ENCODE measurements at regions not wholly inside any gene's neighbourhood (a gene's known extent, or its start where the extent isn't known, plus 50 kb on each side); places are given as distances from the start of the nearest gene placed in this dataset.
A peak's percentile ranks its signal among the peaks of the same experiment; 100 is the strongest.
"Not testable (repeated sequence)": the region's sequence is repeated elsewhere in the genome, so short reads cannot be mapped to it uniquely, and the experiment has no call there.

DNA sequence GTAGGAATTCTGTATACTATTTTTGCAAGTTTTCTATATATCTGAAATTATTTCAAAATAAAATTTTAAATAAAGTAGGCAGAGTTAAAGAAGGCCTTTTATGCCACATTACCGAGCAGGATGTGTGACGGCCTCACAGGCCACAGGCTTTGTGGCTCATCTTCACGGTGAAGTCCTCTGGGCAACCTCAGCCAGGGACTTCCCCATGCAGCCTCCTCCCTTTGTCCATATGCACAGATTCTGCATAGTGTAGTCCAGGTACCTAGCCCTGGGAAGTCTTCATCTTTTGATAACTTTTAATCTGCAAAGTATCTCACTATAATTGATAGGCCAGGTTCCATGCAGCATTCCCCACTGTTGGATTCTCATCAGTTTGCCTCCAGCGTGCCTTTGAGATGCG, 62.8 kb downstream of the ARHGAP11B start:
- H3K27me3 Mint-ChIP-seq, H3K4me3 Mint-ChIP-seq, H3K4me1 Mint-ChIP-seq, H3K9me3 Mint-ChIP-seq, H3K36me3 Mint-ChIP-seq, DNase-seq, H3K27ac Mint-ChIP-seq: not testable (repeated sequence)

DNA sequence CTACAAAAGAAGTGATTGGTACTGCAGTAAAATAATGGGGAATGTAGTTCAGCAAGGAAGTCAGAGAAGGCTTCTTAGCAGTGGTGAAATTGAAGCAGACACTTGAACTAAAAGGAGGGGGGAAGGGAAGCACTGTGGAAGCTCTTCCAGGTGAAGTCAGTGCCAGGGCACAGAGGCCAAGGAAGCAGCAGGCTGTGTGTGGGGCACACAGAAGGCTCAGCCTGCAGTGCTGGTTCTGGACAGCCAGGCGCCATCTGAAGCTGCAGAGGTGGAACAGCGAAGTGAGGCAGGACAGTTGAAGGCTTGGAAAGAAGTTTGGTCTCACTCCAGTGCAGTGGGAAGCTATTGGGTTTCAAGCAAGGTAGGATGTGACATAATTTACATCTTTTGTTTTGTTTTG, 64.2 kb downstream of the ARHGAP11B start:
- not testable (repeated sequence) for H3K4me1 Mint-ChIP-seq, H3K27me3 Mint-ChIP-seq, DNase-seq, H3K27ac Mint-ChIP-seq, H3K36me3 Mint-ChIP-seq, H3K4me3 Mint-ChIP-seq, H3K9me3 Mint-ChIP-seq

DNA sequence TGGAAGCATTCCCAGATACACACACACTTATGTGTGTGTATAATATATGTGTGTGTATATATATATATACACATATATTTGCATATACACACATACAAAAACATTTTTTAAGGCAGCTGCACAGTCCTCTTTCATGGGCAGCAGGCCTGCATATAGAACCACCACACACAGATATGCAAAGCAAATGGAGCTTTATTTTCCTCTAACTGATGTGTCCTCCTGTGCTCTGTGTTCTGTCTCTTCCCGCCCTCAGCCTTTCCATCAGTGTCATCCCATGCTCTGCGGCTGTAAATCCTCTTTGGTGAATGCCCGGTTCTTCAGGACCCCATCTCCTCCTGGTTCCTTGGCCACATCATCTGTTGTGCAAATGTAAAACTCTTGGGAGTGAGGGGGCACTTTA, 69.9 kb downstream of the ARHGAP11B start:
- not testable (repeated sequence) for H3K4me3 Mint-ChIP-seq, H3K27ac Mint-ChIP-seq, H3K9me3 Mint-ChIP-seq, H3K36me3 Mint-ChIP-seq, H3K4me1 Mint-ChIP-seq, H3K27me3 Mint-ChIP-seq, DNase-seq

DNA sequence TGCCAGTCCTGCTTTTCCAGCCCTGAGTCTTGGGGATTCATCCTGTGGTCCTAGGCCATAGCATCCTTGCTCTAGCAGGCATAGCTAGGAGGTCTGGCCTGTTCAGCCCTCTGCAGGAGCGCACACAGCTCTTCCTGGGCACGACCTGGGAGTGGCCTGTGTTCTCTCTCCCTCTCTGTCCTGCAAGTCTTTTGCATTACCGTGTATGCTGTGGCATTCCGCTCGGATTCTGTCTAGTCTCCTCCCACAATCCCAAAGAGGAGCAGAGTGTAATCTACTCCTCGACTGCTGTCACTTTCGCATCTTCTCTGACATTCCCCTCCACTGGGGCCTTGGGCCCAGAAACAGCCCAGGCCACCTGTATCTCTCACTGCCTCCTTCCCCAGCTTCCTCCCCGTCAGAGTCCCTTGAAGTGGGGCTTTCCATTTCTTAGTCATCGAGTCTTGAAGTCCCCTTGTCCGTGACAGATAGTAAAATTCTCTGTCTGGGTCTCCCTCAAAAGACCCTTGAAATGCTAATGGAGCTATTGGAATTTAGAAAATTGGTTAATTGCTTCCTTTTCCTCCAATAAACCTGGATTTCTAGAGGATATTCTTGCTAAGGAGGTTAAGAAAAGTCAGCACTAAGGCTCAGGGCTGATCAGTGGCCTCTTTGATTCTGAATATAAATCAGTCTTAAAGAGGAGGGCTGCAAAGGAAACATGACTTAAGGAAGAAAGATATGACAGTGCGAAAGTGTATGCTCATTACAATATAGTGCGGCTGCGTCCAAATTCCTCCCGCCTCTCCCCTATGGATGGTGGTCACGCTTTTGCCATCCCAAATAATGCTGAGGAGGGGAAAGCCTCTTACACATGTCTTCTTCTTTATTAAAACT, 70.7 kb downstream of the ARHGAP11B start:
- H3K4me1 Mint-ChIP-seq, H3K27me3 Mint-ChIP-seq, H3K36me3 Mint-ChIP-seq, DNase-seq, H3K9me3 Mint-ChIP-seq, H3K4me3 Mint-ChIP-seq: not testable (repeated sequence)
- peak overlapping the region; percentile 73 for H3K27ac Mint-ChIP-seq

DNA sequence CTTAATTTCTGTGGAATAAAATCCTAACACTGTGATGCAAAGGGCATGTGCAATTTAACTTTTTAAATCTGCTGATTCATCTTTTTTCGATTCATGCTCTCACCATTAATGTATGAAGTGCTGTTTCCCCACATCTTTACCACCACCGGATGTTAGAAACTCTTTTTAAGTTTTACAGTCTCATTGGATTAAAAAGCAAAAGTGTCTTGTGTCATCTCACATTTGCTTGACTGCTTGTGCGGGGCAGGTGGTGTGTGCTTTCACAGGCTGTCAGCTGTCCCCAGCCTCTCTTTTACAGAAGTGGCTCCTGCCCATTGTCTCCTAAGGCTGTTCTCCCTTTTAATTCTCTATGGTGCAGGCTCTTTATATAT, 71.4 kb downstream of the ARHGAP11B start:
- H3K4me1 Mint-ChIP-seq, H3K9me3 Mint-ChIP-seq, H3K27ac Mint-ChIP-seq, H3K36me3 Mint-ChIP-seq, H3K27me3 Mint-ChIP-seq, DNase-seq, H3K4me3 Mint-ChIP-seq: not testable (repeated sequence)

DNA sequence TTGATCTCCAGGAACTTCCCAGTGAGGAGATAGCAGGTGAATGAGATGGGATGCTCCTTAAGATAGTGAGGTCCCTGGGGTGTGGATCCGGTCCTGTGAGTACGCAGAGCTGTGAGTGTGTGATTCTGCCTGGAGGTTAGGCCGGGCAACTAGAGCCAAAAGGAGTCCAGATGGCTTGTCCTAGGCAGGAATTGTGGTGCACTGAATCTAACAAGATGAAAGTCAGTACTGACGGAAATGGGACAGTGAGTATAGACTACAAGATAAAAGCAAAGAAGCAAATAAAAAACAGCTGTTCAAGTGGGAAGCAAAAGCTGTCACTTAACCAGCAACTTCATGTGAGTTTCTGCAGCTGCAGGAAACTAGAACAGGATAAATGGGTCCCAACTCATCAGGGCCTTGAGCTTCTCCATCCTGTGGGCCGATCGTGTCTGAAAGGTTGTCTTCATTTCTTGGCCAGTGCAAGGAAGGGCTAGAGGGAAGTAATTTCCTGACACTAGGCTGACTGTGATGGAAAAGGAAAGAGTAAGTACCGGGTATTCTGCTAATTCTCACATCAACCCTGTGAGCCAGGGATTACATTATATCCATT, 74.2 kb downstream of the ARHGAP11B start:
- H3K36me3 Mint-ChIP-seq, DNase-seq, H3K27me3 Mint-ChIP-seq, H3K4me3 Mint-ChIP-seq, H3K27ac Mint-ChIP-seq, H3K4me1 Mint-ChIP-seq, H3K9me3 Mint-ChIP-seq: not testable (repeated sequence)

DNA sequence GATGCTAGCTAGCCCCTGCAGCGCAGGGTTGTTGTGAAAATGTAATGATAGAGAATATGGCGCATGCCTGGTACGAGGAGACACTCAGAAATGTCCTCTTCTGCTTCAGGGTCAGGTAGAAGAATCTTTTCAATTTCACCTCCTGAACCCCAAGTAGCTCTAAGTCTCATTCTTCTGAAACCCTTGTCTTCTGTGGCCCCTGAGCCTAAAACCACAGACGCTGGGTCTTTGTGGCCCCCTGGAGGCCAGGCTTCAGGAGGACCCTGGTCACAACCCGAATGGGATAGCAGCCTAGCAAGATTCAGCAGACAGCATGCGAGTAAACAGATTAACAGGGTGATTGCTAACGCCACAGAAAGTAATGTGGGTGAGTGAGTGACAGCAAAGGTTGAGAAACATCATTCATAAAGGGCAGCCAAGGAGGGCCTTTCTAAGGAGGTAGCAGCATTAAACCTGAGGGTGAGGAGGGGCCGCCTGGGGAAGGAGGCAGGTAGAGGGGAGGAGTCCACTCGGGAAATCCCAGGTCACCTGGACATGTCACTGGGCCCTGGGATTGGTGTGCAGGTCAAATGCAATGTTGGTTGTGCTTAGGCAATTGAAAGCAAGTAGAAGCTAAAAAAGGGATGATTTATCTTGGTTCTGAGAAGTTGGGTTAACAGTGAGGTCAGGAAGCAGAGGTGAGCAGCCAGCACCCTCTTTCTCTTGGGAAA, 82.2 kb downstream of the ARHGAP11B start:
- not testable (repeated sequence) for H3K4me3 Mint-ChIP-seq, H3K27ac Mint-ChIP-seq, H3K9me3 Mint-ChIP-seq, H3K4me1 Mint-ChIP-seq, H3K36me3 Mint-ChIP-seq, DNase-seq, H3K27me3 Mint-ChIP-seq

DNA sequence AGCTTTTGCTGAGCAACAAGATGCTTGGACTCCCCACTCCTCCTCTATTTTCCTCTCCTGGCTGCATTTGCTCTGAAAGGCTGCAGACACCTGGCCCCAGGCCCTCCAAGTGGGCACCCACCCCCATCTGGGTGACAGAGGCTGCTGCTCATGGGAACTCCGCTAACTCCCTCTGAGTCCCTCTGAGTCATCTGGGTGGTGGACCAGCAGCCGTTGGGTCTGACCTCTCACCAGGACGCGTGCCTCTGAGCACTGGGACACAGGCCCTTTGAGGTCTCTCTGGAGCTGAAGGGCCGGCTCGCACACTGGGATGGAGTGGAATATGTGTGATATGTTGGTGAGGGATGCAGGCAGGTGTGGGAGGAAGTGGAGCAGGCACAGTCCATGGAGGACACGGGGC, 82.9 kb downstream of the ARHGAP11B start:
- H3K9me3 Mint-ChIP-seq, DNase-seq, H3K27ac Mint-ChIP-seq, H3K4me1 Mint-ChIP-seq, H3K27me3 Mint-ChIP-seq, H3K36me3 Mint-ChIP-seq, H3K4me3 Mint-ChIP-seq: not testable (repeated sequence)

DNA sequence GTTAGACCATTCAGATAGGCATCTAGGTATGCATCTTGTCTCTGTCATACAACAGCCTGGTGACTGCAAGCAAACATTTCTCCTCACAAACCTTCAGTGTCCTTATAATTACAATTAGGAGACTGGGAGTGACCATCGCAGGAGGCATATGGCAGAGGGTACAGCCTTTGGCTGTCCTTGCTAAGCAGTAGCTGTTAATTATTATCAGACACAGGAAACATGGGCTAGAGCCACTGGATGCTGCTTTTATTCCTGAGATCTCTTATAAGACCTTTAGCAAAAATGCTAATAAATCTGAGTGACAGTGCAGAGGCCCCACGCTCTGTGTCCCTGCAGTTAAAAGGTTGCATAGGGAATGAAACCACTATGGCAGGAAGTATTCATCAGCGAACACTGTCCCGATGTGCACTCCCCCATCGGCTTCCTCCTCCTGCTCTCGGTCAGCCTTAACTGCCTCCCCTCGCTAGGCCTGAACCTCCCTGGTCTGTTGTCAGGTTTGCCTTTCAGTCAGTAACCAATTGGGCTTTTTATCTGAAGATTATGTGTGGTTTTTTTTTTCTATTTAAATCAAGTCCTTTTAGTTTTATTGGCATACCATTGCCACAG, 92.2 kb downstream of the ARHGAP11B start:
- peaks cover 30% of the 10 kb centered on the region for H3K36me3 Mint-ChIP-seq
- H3K4me3 Mint-ChIP-seq, H3K27ac Mint-ChIP-seq, H3K27me3 Mint-ChIP-seq, H3K4me1 Mint-ChIP-seq, H3K9me3 Mint-ChIP-seq, DNase-seq: not testable (repeated sequence)

DNA sequence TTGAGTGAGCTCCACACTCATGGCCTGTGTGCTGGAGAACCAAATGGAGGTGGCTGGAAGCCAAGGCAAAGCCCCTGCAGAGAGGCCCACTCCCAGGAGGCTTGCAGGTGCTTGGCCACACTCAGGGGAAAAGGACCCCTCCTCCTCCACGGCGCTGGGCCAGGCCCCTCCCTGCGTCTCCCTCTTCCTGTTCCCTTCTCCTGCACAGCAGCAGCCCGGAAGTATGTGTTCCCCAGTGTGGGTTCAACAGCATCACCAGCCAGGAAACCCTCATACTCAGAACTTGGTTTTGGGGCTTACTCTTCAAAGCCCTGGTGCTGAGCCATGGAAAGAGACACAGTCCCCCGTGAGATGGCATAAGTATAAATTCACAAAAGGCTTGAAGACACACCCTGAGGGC, 93.4 kb downstream of the ARHGAP11B start:
- H3K27ac Mint-ChIP-seq, H3K4me3 Mint-ChIP-seq, H3K9me3 Mint-ChIP-seq, H3K4me1 Mint-ChIP-seq, H3K27me3 Mint-ChIP-seq, DNase-seq: not testable (repeated sequence)
- peaks cover 36% of the 10 kb centered on the region for H3K36me3 Mint-ChIP-seq

DNA sequence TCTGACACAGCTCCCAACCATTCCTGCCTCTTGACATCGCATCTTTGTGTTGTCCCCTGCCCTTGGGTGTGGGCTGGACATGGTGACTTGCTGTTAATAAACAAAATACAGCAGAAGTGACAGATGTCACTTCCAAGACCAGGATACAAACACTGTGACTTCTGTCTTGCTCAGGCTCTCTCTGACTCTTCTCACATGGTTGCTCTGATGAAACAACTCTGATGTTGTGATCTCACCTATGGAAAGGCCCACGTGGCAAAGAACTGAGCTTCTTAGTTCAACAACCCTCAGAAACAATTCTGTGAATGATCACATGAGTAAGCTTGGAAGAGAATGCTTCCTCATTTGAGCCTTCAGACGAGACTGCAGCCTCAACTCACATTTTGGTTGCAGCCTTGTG, 94.9 kb downstream of the ARHGAP11B start:
- H3K4me3 Mint-ChIP-seq, DNase-seq, H3K27ac Mint-ChIP-seq, H3K9me3 Mint-ChIP-seq, H3K4me1 Mint-ChIP-seq, H3K27me3 Mint-ChIP-seq: not testable (repeated sequence)
- H3K36me3 Mint-ChIP-seq: peaks cover 42% of the 10 kb centered on the region

DNA sequence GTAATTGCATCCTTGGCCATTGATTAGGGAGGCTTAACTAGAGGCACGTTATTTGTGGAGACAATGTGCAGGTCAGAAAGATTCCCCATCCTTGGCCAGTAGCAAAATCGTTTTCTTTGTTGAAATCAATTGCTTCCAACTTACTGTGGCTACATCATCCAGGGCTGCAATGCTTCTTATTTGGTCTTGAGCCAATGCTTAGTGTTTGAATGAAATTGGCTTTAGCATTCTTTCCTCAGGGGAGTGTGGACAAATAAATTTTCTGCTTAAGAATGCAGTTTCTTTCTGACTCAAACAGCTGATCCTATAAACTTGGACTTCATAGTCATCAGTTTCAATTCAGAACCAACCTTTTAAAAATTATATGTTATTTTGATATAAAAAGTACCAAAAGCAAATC, 95.6 kb downstream of the ARHGAP11B start:
- not testable (repeated sequence) for H3K4me3 Mint-ChIP-seq, H3K27ac Mint-ChIP-seq, H3K9me3 Mint-ChIP-seq, DNase-seq, H3K4me1 Mint-ChIP-seq, H3K27me3 Mint-ChIP-seq
- peaks cover 48% of the 10 kb centered on the region for H3K36me3 Mint-ChIP-seq

DNA sequence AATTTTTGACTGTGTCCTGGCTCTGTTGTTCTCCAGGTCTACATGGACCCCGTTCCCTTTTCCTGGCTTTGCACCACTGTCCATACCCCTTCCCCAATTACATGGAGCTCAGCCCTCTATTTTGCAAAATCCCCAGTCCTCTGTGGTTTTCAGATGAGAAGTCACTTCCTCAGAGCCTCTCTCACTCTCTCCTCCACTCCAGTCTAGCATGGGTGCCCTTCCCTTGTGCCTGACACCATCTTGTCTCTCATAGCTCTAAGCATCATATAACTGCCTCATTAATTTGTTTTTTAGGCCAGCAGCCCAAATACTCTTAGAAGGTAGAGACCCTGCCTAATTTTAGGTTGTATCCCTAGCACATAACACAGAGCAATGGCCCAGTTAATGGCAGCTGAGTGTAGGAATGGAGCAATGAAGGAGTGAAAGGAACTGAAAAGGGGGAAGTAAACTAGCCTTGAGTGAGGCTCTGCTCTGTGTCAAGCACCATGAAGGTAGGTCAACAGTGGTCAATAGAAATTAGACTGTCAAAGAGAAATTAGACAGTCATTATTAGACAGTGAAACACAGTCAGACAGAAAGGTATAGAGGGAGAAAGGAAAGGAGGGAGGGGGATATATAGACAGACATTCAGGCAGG, 97.7 kb downstream of the ARHGAP11B start:
- H3K36me3 Mint-ChIP-seq: peaks cover 46% of the 10 kb centered on the region

DNA sequence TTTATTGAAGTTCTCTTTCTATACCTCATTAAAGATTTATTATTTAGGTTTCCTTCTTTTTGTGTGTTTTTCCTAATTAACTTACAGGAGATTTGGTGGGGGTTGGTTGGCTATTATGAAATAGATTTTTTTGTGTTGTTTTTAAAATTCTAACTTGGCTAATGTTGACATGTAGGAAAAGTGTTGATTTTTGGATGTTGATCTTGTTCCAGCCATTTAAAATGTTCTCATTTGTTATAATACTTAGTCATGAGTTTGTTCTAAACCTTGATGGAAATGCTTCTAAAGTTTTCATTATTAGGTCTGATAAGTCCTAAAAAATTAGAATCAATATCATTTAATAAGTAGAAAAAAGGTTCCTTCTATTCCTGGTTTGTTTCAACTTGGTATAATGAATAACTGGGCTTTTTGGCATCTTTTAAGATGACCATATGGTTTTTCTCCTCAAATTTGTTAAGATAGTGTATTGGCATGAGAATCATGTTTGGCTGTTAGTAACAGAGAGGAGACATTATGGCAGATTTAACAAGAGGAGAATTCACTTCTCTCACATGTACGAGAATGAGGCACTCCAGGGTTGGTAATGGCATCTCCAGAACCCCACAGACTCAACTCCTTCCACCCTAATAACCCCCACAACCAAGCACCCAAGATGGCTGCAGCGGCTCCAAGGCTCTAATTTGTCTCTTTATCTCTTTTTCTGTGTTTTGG, 104.1 kb downstream of the ARHGAP11B start:
- not testable (repeated sequence) for H3K27ac Mint-ChIP-seq, H3K27me3 Mint-ChIP-seq
- peaks cover 48% of the 10 kb centered on the region for H3K36me3 Mint-ChIP-seq

More for the DNA sequence above, 97.7 kb downstream of the ARHGAP11B start:
- H3K9me3 Mint-ChIP-seq, H3K27ac Mint-ChIP-seq, H3K27me3 Mint-ChIP-seq, DNase-seq, H3K4me3 Mint-ChIP-seq, H3K4me1 Mint-ChIP-seq: not testable (repeated sequence)

DNA sequence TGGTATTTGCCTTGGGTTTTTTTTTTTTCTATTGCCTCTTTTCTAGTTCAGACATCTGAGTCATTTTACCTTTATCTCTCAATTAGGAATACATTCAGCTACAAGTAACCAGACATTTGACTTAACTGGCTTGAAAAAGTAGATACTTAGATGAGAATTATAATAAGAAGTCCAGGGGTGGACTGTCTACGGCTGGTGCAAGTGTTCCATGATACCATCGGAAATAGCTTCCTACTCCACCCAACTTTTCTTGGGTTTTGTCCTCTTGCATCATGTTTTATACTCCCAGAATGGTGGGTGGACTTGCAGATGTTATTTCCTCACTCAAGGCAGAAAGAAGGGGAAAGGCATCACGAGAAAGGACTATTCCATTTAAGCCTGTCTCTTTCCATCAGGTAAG, 104.7 kb downstream of the ARHGAP11B start:
- H3K27me3 Mint-ChIP-seq, H3K27ac Mint-ChIP-seq, DNase-seq, H3K9me3 Mint-ChIP-seq, H3K4me1 Mint-ChIP-seq, H3K4me3 Mint-ChIP-seq: not testable (repeated sequence)
- peaks cover 46% of the 10 kb centered on the region for H3K36me3 Mint-ChIP-seq

More for the DNA sequence above, 104.1 kb downstream of the ARHGAP11B start:
- H3K4me1 Mint-ChIP-seq, H3K9me3 Mint-ChIP-seq, H3K4me3 Mint-ChIP-seq, DNase-seq: not testable (repeated sequence)
